Gastrocnemius medialis (tissue), 4 donors: ENCODE measurements at regions not wholly inside any gene's neighbourhood (a gene's known extent, or its start where the extent isn't known, plus 50 kb on each side); places are given as distances from the start of the nearest gene placed in this dataset.

ENCODE experiments used
- POLR2A ChIP-seq, 2 donors: fragments of 450-650 bp; IDR thresholded peaks; one replicate each; pipeline ENCODE4 v1.6.1; 2017; ENCODE audit warnings: antibody characterized with exemption in 2 of 2, mild to moderate bottlenecking in 2 of 2, moderate library complexity in 2 of 2
- TF ChIP-seq, protein P1 (sequence below), 5 experiments: fragments of 450-650 bp in 3 of 5; fragments of 200-600 bp in 2 of 5; sonication (generic) in 2 of 5; IDR thresholded peaks in 4 of 5; conservative IDR thresholded peaks in 1 of 5; 1 replicate in 4 of 5; 2 replicates in 1 of 5; pipeline ENCODE4 v1.5.1; 2016 to 2019; ENCODE audit warnings: antibody characterized with exemption in 5 of 5, mild to moderate bottlenecking in 3 of 5, moderate library complexity in 3 of 5

GRCh38 chr16:54987081-54987480, 56.4 kb downstream of the IRX5 start:
- TF ChIP-seq, protein P1, sequence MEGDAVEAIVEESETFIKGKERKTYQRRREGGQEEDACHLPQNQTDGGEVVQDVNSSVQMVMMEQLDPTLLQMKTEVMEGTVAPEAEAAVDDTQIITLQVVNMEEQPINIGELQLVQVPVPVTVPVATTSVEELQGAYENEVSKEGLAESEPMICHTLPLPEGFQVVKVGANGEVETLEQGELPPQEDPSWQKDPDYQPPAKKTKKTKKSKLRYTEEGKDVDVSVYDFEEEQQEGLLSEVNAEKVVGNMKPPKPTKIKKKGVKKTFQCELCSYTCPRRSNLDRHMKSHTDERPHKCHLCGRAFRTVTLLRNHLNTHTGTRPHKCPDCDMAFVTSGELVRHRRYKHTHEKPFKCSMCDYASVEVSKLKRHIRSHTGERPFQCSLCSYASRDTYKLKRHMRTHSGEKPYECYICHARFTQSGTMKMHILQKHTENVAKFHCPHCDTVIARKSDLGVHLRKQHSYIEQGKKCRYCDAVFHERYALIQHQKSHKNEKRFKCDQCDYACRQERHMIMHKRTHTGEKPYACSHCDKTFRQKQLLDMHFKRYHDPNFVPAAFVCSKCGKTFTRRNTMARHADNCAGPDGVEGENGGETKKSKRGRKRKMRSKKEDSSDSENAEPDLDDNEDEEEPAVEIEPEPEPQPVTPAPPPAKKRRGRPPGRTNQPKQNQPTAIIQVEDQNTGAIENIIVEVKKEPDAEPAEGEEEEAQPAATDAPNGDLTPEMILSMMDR (IDR thresholded peaks at IDR 0.05 in 4 of 5, conservative IDR thresholded peaks at IDR 0.05 in 1 of 5) = no peak
- no peak for TF ChIP-seq POLR2A (IDR thresholded peaks at IDR 0.05)
